ENCODE measurements at regions not wholly inside any gene's neighbourhood (a gene's known extent, or its start where the extent isn't known, plus 50 kb on each side); places are given as distances from the start of the nearest gene placed in this dataset.

- TF ChIP-seq SIN3A (IDR thresholded peaks at IDR 0.05; ENCODE audit: borderline replicate concordance, insufficient read depth, low read depth, low read length) (no peak), POLR2AphosphoS5 (IDR thresholded peaks at IDR 0.05; ENCODE audit: low read depth, low read length) (no peak), TCF7L2 (IDR thresholded peaks at IDR 0.05; ENCODE audit: low read depth, low read length) (no peak), REST (IDR thresholded peaks at IDR 0.05; ENCODE audit: insufficient read depth in 1 of 2, low read depth in 2 of 2, low read length in 1 of 2) (no peak)
- TF ChIP-seq, protein P1, sequence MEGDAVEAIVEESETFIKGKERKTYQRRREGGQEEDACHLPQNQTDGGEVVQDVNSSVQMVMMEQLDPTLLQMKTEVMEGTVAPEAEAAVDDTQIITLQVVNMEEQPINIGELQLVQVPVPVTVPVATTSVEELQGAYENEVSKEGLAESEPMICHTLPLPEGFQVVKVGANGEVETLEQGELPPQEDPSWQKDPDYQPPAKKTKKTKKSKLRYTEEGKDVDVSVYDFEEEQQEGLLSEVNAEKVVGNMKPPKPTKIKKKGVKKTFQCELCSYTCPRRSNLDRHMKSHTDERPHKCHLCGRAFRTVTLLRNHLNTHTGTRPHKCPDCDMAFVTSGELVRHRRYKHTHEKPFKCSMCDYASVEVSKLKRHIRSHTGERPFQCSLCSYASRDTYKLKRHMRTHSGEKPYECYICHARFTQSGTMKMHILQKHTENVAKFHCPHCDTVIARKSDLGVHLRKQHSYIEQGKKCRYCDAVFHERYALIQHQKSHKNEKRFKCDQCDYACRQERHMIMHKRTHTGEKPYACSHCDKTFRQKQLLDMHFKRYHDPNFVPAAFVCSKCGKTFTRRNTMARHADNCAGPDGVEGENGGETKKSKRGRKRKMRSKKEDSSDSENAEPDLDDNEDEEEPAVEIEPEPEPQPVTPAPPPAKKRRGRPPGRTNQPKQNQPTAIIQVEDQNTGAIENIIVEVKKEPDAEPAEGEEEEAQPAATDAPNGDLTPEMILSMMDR (IDR thresholded peaks at IDR 0.05), result no peak
- Histone ChIP-seq H3K36me3 (ENCODE audit: control insufficient read depth, insufficient read depth, low read length) (no peaks in the 10 kb centered on the region), H3K4me3 (ENCODE audit: low read depth in 2 of 2, low read length in 2 of 2) (no peak overlapping the region), H3K27ac (ENCODE audit: low read length) (no peak overlapping the region), H3K27me3 (ENCODE audit: control insufficient read depth, insufficient read depth, low read length) (no peaks in the 10 kb centered on the region), H3K4me1 (ENCODE audit: control insufficient read depth, insufficient read depth, low read length) (no peaks in the 10 kb centered on the region), H3K9me3 (ENCODE audit: control insufficient read depth, insufficient read depth, low read depth, low read length) (no peaks in the 10 kb centered on the region)
- in situ Hi-C loops (cut with HindIII; ENCODE audit: low pct_unique_long_range_greater_than_20kb, low sequenced_read_pairs) (no loop called here), intact Hi-C loops (cut with micrococcal nuclease; ENCODE audit: unreplicated experiment) (no loop called here)
- ATAC-seq (no peak), DNase-seq (ENCODE audit: low read depth, low spot score) (no peak)
- ChIA-PET CTCF (no interaction called here), POLR2A (no interaction called here)
- BruUV-seq (replicated peaks), result no TSS peak
These were observed 78.1 kb upstream of the GNAO1 start for GRCh38 chr16:56113223-56113622.

GRCh38 chr16:56111100-56111499 is 80.2 kb upstream of the GNAO1 start:
- ChIA-PET CTCF (no interaction called here), POLR2A (no interaction called here)
- no peaks in the 10 kb centered on the region for H3K4me1 ChIP-seq (ENCODE audit: control insufficient read depth, insufficient read depth, low read length)
- no peaks in the 10 kb centered on the region for H3K27me3 ChIP-seq (ENCODE audit: control insufficient read depth, insufficient read depth, low read length)
- no TSS peak for BruUV-seq (replicated peaks)
- ATAC-seq (no peak), DNase-seq (ENCODE audit: low read depth, low spot score) (no peak)
- H3K27ac ChIP-seq (ENCODE audit: low read length), result no peak overlapping the region
- no peaks in the 10 kb centered on the region for H3K9me3 ChIP-seq (ENCODE audit: control insufficient read depth, insufficient read depth, low read depth, low read length)
- no peak overlapping the region for H3K4me3 ChIP-seq (ENCODE audit: low read depth in 2 of 2, low read length in 2 of 2)
- H3K36me3 ChIP-seq (ENCODE audit: control insufficient read depth, insufficient read depth, low read length), result no peaks in the 10 kb centered on the region
- in situ Hi-C loops (cut with HindIII; ENCODE audit: low pct_unique_long_range_greater_than_20kb, low sequenced_read_pairs), result no loop called here
- TF ChIP-seq POLR2AphosphoS5 (IDR thresholded peaks at IDR 0.05; ENCODE audit: low read depth, low read length) (no peak), TCF7L2 (IDR thresholded peaks at IDR 0.05; ENCODE audit: low read depth, low read length) (no peak), SIN3A (IDR thresholded peaks at IDR 0.05; ENCODE audit: borderline replicate concordance, insufficient read depth, low read depth, low read length) (no peak), REST (IDR thresholded peaks at IDR 0.05; ENCODE audit: insufficient read depth in 1 of 2, low read depth in 2 of 2, low read length in 1 of 2) (no peak)
- TF ChIP-seq, protein P1 (IDR thresholded peaks at IDR 0.05), result no peak
- intact Hi-C loops (cut with micrococcal nuclease; ENCODE audit: unreplicated experiment), result no loop called here
